MCF 10A (cell line): ENCODE measurements at regions not wholly inside any gene's neighbourhood (a gene's known extent, or its start where the extent isn't known, plus 50 kb on each side); places are given as distances from the start of the nearest gene placed in this dataset.

Source experiments
- BruUV-seq: library from RNA; stranded (reverse); fragments of 400-500 nt; replicated peaks from 2 replicates; lab custom pipeline; 2021; lab: Mats Ljungman, UMichigan
- CTCF ChIA-PET: fragments of 300-600 bp; sonication (Branson Sonifier 250); formaldehyde crosslinking; extraction: SDS; loops from one replicate; lab custom pipeline; 2021; ENCODE audit warnings: antibody characterized with exemption, inconsistent platforms; lab: Yijun Ruan, JAX
- POLR2A ChIA-PET: fragments of 300-600, 350-650 bp; sonication (Branson Sonifier 250); formaldehyde crosslinking; extraction: SDS; loops from one replicate; lab custom pipeline; 2020; ENCODE audit warnings: antibody characterized with exemption, inconsistent platforms; lab: Yijun Ruan, JAX
- DNase-seq: peaks from one replicate; pipeline ENCODE4 v3.0.0-alpha.2; 2018; ENCODE audit not compliant: unreplicated experiment
- H3K27ac Mint-ChIP-seq: one replicate; pipeline ENCODE4 v1.8.0; 2022; ENCODE audit warnings: mild to moderate bottlenecking, low read depth, mixed read lengths; ENCODE audit not compliant: unreplicated experiment
- H3K27me3 Mint-ChIP-seq: one replicate; pipeline ENCODE4 v1.8.0; 2022; ENCODE audit warnings: mixed read lengths; ENCODE audit not compliant: insufficient read depth, unreplicated experiment
- H3K36me3 Mint-ChIP-seq: one replicate; pipeline ENCODE4 v1.8.0; 2022; ENCODE audit warnings: mild to moderate bottlenecking, moderate library complexity, mixed read lengths; ENCODE audit not compliant: insufficient read depth, unreplicated experiment
- H3K4me1 Mint-ChIP-seq: one replicate; pipeline ENCODE4 v1.8.0; 2022; ENCODE audit warnings: mixed read lengths; ENCODE audit not compliant: insufficient read depth, unreplicated experiment
- H3K4me3 Mint-ChIP-seq: one replicate; pipeline ENCODE4 v1.8.0; 2022; ENCODE audit warnings: mild to moderate bottlenecking, moderate library complexity, mixed read lengths; ENCODE audit not compliant: unreplicated experiment
- H3K9me3 Mint-ChIP-seq: one replicate; pipeline ENCODE4 v1.8.0; 2022; ENCODE audit warnings: mixed read lengths; ENCODE audit not compliant: unreplicated experiment
- intact Hi-C: fragments of 100-400 bp; cut with micrococcal nuclease; formaldehyde crosslinking; loops from 2 replicates; pipeline ENCODE4 v1.14.1; 2022
- TF ChIP-seq, protein P1 (sequence below): fragments of 200-600 bp; IDR thresholded peaks from one replicate; pipeline ENCODE4 v1.8.0; 2022; ENCODE audit warnings: antibody characterized with exemption, mild to moderate bottlenecking; ENCODE audit not compliant: unreplicated experiment

DNA sequence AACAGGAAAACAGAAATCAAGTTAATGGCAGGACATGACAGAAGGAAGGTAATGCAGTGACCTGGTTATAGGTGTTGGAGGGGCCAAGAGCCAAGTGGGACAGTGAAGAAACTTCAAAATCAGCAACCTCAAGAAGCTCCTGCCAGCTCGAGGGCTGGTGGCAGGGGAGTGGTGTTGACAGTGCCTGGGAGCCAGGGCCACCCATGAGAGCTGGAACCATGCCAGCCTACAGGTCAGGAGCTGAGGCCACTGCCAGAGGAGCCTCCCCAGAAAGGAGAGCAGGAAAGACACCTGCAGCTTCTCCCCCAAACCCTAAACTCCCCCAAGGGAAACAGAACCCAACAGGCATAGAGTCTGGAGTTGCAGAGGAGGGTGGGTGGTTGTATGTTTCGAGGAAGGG, 262.1 kb downstream of the LRFN2 start:
- no peaks in the 10 kb centered on the region for H3K4me1 Mint-ChIP-seq
- H3K27me3 Mint-ChIP-seq = no peaks in the 10 kb centered on the region
- ChIA-PET POLR2A (no interaction called here), CTCF (no interaction called here)
- intact Hi-C loops = loop anchor here (5.0 kb wide), 1 partner anchor 262 kb away; the partner anchor contains the start of gene LRFN2
- no peak for DNase-seq
- TF ChIP-seq, protein P1, sequence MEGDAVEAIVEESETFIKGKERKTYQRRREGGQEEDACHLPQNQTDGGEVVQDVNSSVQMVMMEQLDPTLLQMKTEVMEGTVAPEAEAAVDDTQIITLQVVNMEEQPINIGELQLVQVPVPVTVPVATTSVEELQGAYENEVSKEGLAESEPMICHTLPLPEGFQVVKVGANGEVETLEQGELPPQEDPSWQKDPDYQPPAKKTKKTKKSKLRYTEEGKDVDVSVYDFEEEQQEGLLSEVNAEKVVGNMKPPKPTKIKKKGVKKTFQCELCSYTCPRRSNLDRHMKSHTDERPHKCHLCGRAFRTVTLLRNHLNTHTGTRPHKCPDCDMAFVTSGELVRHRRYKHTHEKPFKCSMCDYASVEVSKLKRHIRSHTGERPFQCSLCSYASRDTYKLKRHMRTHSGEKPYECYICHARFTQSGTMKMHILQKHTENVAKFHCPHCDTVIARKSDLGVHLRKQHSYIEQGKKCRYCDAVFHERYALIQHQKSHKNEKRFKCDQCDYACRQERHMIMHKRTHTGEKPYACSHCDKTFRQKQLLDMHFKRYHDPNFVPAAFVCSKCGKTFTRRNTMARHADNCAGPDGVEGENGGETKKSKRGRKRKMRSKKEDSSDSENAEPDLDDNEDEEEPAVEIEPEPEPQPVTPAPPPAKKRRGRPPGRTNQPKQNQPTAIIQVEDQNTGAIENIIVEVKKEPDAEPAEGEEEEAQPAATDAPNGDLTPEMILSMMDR = no peak
- BruUV-seq = no TSS peak
- no peak overlapping the region for H3K4me3 Mint-ChIP-seq
- no peaks in the 10 kb centered on the region for H3K36me3 Mint-ChIP-seq
- H3K9me3 Mint-ChIP-seq = peaks cover 8% of the 10 kb centered on the region
- H3K27ac Mint-ChIP-seq = no peak overlapping the region

DNA sequence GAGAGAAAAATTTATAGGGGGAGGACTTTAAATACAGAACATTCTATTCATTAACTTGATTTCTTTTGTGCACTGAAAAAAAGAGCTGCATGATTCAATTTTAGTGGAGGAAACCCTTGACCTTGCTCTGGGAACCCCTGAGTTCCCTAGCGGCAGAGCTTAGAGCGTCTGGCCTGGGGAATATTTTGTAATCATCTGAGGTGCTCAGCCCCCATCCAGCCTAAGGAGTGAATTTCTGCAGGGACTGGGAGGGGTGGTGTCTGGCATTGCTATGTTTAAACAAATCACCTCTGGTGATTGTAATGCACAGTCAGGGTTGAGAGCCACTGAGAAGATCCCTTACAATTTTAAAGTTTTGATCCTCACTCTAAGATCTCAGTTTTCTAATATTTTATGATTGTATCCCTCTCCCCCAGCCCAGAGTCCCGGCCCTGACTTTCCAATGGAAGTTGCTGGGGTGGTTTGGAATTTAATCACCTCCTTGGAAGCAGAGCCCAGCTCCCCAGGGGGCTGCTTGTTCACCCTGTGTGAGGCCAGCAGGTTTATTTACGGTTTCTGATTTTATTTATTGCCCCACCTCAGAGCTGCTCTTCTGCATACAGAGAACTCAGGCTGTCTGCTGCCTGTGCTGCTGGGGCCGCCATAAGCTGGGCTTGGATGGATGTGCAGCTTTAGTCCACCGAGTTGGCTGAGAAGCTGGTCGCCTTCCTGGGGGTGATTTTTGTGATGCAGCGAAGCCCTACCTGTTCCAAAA, 263.1 kb downstream of the LRFN2 start:
- Mint-ChIP-seq H3K27me3 (no peaks in the 10 kb centered on the region), H3K4me3 (no peak overlapping the region), H3K27ac (no peak overlapping the region), H3K36me3 (no peaks in the 10 kb centered on the region), H3K4me1 (no peaks in the 10 kb centered on the region), H3K9me3 (peaks cover 8% of the 10 kb centered on the region)
- intact Hi-C loops = no loop called here
- BruUV-seq = no TSS peak
- DNase-seq = no peak
- ChIA-PET POLR2A (no interaction called here), CTCF (interaction anchor here (0.6 kb wide), 1 partner anchor 587 kb away, joined by 3 read pairs; no protein-coding TSS in a partner anchor)
- TF ChIP-seq, protein P1 = no peak

DNA sequence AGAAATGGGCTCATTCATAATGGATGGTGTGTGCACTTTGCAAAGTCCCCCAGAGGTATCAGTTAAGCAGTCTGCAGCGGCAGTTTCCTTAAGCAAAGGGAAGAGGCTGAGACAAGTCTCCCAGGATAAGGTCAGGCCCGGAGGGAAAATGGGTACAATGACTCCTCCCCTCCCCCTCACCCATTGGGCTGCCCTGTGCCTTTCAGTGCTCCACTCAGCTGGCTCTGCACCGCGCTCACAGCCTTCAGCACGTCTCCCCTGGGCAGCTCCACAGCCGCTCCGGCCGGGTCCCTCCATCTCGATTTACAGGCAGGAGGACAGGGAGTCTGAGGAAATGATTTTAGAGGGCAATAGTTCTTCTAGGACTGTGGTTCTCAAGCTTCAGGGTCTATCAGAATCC, 264.8 kb downstream of the LRFN2 start:
- no TSS peak for BruUV-seq
- Mint-ChIP-seq H3K9me3 (no peaks in the 10 kb centered on the region), H3K36me3 (no peaks in the 10 kb centered on the region), H3K27ac (no peak overlapping the region), H3K4me1 (no peaks in the 10 kb centered on the region), H3K27me3 (no peaks in the 10 kb centered on the region), H3K4me3 (no peak overlapping the region)
- no peak for DNase-seq
- intact Hi-C loops = no loop called here
- POLR2A ChIA-PET = no interaction called here
- TF ChIP-seq, protein P1 = no peak
- CTCF ChIA-PET = interaction anchor here (0.7 to 1.5 kb wide), 2 partner anchors 13 to 674 kb away, joined by 3 to 6 read pairs; no protein-coding TSS in a partner anchor

DNA sequence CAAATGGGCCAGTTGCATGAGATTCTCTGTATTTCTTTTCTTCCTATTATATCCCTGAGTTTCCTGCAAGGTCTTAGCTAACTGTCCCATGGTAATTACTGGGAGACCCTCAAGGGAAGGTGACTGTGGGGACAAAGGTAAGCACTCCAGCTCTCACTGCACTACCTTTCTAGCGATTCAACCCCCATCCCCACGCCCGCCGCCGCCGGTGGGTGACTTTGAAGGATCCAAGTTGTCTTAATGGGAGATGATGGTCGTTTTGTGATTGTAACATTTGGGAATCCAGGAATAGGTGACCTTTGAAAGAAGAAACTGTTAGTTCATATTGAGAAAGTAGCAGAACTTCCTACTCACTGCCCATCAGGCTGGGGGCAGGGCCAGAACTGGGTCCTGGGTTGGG, 265.5 kb downstream of the LRFN2 start:
- intact Hi-C loops = no loop called here
- H3K9me3 Mint-ChIP-seq = no peaks in the 10 kb centered on the region
- no peaks in the 10 kb centered on the region for H3K27me3 Mint-ChIP-seq
- POLR2A ChIA-PET = no interaction called here
- CTCF ChIA-PET = interaction anchor here (1.5 kb wide), 1 partner anchor 13 kb away, joined by 6 read pairs; no protein-coding TSS in a partner anchor
- no TSS peak for BruUV-seq
- no peak for DNase-seq
- TF ChIP-seq, protein P1 = no peak
- H3K4me3 Mint-ChIP-seq = no peak overlapping the region
- no peak overlapping the region for H3K27ac Mint-ChIP-seq
- no peaks in the 10 kb centered on the region for H3K36me3 Mint-ChIP-seq
- H3K4me1 Mint-ChIP-seq = no peaks in the 10 kb centered on the region
